HG03108 (cell line): ENCODE measurements at regions not wholly inside any gene's neighbourhood (a gene's known extent, or its start where the extent isn't known, plus 50 kb on each side); places are given as distances from the start of the nearest gene placed in this dataset.

Experiments used
- ATAC-seq: cut with Tn5 transposase; IDR thresholded peaks from one replicate; pipeline ENCODE4 v1.9.1; 2021; ENCODE audit warnings: moderate library complexity; ENCODE audit not compliant: unreplicated experiment

DNA sequence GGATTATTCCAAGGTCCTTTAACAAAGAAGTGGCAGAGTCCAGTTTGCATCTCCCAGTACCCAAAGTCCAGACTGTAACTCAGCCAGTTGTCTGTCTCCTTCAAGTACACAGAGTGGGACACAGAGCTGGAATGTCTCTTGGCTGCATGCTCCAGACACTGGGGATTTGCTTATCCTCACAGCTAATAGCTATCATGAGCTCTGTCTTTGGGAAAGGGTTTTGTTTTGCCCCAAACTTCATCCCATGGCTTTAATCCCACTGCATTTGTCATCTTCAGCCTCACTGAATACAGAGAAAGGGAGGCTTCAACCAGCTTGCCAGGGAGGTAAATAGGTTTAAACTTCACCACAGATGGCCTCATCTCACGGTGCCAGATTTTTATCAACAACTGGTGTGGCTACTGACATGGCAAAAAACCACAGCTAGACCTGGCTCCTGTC lies 412.2 kb upstream of the SLC24A2 start:
- ATAC-seq, result no peak

DNA sequence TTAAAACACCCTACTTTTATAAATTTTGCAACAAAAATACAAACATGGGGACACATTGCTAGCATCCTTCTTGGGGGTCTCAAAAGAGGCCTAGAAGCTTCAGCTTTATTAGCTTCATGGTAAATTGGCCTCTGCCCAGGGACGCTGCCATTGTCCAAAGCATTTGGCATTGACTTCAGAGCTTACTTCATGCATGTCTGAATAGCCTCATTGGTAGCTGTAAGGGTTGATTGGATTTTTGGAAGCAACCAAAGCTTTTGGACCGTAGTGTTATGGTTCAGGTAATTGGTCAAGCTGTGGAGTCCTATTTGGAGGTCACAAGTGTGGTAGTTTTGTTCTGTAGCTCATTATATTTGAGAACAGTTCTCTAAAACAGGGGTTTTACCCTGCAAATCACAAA lies 411.7 kb upstream of the SLC24A2 start:
- ATAC-seq, result no peak

DNA sequence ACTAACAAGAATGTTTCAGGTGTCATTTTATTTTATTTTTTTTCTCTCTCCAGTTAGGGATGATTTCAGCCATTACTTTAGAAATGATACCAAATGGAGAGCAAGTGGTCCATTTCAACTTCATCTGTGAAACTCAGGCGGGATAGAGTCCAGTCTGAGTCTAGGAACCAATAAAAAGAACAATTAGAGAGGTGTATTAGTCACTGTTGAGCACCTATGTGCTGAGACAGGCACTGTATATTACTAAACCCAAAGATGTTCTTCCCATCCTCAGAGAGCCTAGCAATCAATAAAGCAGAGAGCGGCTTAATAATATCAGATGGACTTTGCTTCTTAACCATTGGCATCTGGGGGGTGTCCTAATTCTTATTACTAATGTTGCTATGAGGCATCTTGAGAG lies 410.3 kb upstream of the SLC24A2 start:
- ATAC-seq, result no peak

DNA sequence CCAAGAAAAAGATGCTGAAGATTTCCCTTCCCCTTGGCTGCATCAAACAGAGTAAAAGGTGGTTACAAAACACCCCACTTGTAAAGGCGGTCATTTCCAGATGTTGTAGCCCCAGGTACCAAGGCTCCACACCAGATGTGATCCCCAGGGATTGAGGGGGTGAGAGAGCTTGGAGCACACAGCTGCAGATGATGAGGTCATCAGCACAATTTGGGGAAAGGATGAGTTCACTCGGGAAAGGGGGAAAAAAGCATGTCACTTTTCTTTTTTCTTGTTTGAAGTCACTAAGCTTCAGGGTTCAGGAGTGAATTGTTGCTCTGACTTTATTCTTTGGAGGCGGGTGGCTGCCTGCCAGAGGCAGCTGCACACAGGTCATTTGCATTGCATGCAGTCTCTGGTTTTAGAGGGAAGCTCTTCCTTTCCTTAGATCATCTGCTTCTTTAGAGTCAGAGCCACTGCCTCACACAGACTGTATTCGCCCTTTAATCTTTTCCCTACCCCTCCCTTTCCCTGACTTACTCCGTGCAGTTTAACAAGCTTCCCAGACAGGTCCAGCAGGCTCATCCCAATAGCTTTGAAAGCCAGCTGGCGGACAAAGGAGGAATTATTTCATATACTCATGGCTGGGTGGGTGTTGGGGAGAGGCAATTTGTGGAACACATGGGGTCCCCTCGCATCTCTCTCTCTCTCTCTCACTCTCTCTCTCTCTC lies 409.3 kb upstream of the SLC24A2 start:
- ATAC-seq, result no peak

DNA sequence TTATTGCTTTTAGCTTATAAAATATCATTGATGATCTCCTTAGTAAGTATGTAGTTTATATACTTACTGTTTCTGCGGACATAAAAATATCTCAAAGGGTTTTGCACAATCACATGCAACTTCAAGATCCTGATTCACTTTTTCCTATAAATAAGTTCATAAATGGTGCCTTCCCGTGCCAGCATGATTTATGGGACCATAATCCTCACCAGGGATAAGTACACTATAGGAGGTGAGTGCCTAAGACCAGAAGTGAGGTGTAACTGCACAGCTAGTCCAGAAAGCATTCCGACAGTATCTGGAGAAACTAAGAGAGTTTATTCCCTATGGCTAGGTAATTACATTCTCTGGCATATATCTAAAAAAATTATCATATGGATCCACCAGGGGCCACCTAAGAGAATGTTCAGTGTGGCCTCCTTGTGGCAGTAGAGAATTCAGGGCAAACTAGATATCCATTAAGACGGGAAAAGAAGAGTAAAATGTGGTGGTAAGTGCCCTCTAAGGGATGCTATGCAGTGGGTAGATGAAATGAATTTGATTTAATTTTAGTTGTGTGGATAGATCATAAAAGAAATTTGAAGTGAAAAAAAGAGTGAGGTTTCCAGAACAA lies 402.5 kb upstream of the SLC24A2 start:
- ATAC-seq, result no peak

DNA sequence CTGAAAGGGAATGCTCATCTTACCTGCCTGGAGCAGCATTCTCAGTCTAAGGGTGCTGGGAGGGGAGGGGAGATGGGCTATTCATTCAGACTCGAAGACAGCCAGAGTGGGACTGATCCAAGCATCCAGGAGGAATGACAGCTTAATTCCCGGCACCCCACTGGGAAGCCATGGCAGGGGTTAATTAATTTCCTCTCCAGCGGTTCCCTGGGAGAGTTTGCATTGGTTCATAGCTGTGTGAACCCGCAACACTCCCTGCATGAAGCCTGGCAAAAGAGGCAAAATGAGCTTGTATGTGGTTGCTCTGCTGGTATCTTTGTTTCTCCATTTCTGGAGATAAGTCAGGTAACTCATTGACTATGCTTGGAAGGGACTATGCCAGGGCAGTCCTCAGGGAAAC lies 401.0 kb upstream of the SLC24A2 start:
- ATAC-seq, result no peak

DNA sequence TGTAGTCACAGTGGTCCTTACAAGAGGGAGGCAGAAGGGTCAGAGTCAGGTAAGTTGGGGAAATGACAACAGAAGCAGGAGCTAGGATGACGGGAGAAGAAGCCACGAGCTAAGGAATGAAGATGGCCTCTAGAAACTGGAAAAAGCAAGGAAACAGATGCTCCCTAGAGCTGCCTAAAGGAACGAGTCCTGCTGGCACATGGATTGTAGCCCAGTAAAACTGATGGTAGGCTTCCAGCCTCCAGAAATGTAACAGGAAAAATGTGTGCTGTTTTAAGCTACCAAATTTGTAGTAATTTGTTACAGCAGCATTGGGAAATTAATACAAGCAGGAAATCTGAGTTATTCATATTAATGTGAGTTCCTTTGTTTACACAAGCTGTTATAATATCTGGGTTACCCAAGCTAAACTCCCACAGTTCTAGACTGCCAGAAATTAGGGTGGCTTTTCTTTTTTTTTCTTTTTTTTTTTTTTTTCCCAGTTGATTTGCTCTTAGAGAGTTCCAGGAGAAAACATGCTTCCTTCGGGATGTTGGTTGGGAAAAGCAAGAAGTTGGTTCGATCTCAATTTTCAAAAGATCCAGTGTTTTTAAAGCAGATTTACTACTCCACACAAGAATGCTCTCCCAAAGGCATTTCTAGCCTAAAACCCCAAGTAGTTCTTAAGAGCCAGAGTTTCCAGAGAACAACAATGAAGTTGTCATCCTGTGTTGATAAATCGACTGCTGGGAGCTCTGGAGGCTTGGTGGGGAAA lies 400.0 kb upstream of the SLC24A2 start:
- no peak for ATAC-seq

DNA sequence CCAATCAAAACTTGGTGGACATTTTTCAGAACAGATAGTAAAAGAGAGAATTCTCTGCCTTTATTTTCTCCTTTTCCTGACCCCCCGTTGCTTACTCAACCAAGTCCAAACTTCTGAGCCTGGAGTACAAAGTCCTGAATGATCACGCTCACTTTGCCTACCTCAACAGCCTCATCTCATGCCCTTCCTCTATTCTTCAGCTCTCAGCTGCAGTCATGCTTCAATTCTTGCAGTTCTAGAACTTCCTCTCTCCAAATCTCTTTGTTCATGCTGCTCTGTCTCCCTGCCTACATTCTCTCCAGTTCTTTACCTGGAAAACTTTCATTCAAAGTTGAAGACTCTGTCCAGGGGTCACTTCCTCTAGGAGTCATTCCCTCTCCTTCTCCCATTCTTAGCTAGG lies 398.5 kb upstream of the SLC24A2 start:
- ATAC-seq, result no peak

DNA sequence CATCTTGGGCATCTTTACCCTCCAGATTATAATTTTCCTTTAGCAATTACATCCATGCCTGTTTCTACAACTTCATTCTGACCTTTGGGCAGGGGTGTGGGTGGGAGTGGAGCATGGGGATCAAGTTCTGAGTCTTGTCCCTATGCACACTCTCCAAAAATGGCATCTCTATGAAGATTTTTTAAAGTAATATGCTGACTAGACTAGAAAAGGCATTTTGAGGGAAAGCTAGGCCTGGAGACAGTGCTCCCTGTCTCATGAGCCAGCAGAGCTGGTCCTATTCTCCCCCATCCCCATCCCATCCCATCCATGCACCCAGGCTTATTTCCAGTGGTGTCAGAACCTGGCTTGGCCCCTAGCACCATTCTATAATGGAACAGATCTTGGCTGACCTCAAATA lies 398.0 kb upstream of the SLC24A2 start:
- no peak for ATAC-seq

DNA sequence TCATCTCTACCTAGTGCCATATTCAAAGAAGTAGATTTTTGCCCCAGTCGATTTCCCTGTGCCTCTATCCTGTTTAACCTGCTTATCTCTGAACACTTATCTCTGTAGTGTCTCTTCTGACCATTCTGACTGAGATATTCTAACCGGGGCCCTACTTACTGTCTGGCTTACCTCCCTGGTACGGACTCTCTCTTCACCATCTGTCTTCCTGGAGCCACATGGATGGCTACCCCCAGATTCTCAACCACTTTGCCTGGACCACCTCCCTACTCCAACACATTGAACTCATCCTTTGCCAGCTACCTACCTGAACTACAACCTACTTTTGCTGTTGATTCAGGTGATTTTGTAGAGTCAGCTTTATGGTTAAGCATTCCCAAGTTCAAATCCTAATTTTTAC lies 397.4 kb upstream of the SLC24A2 start:
- ATAC-seq, result no peak

DNA sequence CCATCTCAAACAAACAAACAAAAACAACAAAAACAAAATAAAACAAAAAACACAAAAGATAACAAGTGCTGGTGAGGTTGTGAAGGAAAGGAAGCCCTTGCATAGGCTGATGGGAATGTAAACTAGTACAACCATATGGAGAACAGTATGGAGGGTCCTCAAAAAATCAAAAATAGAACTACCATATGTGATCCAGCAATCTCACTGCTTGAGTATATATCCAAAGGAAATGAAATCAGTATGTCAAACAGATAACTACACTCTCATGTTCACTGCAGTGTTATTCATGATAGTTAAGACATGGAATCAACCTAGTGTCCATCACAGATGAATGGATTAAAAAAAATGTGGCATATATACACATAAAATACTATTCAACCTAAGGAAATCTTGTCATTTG lies 395.7 kb upstream of the SLC24A2 start:
- ATAC-seq, result no peak

DNA sequence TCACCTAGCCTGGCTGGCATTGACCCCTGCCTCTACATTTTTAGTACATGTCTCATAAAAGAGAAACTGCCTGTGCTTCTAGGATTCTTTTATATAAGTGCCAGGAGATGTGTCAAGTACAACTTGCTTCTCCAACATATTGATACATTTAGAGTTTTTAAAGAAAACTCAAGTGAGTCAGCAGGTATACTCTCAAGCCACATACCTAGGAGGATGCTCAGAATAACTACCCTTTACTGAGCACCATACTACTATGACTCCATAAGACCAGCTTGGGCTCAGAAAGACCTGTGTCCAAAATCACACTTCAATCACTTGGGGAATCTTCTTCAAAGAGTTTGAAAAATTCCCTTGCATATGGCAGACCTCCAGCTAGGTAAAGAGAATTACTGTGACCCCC lies 389.8 kb upstream of the SLC24A2 start:
- ATAC-seq, result no peak

DNA sequence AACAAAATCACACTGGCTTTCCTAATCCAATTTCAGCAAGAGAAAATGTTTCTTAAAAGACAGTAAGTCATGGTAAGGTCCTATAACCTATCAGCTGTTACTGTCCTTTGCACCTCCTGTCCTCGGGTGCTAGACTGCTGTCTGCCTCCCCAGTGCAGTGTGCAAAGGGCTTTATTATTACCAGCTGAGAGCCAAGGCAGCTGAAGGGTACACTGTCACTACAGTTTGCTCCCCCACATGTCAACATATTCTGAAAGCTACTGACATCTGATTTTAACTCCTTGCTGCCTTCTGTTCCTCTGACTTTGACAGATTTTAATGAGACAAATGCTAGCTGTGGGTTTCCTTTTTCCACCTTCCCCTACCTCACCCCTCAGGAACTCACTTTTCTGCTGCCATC lies 389.4 kb upstream of the SLC24A2 start:
- ATAC-seq, result no peak

DNA sequence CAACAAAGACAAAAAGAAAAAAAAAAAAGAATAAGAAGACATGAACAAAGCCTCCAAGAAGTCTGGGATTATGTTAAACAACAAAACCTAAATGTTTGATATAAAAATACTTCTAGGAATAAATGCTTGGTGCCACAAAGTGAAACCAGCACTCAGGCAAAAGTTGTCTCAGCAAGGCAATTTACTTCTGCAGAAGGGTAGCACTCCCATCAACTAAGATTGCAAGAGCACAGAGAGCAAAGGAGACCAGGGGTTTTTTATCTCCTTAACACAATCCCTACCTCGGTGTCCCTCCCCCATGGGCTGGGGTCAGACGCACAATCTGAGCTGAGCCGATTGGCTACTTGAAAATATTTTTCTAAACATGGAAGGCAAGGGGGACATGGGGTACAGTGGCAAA lies 381.3 kb upstream of the SLC24A2 start:
- no peak for ATAC-seq

DNA sequence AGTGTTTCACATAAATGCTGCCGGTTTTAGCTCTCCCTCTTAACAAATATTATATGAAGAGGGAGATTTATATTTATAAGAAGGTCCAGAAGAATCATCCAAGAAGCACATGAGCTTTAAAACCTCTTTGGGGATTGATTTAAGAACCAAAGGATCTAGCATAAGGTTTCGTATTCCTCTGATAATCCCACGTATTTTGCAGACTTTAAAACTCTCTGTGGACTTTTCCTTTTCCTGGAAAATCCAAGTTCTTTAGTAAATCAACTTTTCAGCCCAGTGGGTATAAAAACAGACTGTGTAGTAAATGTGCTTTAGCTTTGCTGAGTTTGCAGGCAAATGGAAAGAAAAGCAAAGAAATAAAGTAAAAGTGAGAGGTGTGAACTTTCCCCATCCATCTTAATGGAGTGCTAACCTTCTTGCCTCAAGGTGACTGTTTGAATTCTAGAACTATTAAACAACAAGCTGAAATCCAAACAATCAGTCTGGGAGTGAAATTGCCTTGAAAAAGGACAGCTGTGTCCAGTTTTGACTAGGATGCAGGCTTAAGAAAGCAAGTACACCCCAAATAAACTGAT lies 363.4 kb upstream of the SLC24A2 start:
- no peak for ATAC-seq

DNA sequence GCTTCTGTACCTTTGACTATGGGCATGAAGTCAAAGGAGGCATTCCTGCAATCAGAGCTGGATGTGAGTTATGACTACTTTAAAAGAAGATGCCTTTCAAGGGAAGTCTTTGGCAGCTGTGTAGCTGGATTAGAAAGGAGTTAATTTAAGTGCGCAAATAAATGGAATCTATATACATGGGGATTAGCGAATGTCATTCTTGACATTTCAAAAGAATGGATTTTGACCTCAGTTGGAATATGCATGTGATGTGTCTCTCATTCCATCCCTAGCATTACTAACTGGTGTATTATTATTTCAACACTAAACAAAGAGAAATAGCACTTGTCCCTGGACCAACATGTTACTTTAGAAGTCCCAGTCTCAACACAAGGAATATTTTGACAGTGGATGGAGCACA lies 359.6 kb upstream of the SLC24A2 start:
- no peak for ATAC-seq

DNA sequence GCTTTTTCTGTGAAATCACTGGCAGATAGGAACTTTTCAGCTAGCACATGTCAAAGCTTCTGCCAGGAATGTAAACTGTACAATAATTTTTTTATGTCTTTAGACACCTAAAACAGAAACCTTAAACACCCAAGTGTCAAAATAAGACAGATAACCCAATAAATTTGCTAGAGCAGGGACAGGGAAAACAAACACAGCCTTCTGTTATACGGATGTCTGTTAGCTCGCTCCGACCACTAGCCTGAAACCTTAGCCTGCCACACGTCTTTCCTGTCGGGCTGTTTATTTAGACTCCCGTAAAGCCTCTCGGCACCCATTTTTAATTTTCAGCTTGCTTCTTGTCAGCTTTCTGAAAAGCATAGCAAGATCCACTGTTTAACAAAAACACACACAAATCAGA lies 355.4 kb upstream of the SLC24A2 start:
- no peak for ATAC-seq

DNA sequence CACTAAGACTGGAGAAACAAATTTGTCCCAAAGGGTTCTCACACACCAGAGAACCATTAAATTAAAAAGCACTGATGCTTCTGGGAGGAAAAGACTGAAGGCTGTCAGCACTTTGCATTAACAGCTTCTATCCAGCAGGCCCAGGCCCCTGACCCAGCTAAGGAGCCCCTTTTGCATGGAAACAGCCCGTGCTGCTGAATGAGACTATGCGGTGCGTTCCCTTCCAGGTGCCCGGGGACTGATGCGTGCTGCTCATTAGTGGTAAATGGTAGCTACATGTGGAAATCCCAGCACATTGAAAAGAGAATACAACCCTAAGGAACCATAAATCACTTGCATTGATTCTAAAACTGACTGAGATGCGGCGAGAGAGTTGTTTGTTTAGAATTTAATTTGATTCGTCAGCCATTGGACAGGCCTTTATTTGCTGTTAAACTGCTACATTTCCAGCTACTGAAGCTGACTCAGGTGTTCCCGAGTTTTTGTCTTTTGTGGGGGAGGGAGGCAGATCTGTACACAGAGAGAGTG lies 351.0 kb upstream of the SLC24A2 start:
- ATAC-seq, result no peak

DNA sequence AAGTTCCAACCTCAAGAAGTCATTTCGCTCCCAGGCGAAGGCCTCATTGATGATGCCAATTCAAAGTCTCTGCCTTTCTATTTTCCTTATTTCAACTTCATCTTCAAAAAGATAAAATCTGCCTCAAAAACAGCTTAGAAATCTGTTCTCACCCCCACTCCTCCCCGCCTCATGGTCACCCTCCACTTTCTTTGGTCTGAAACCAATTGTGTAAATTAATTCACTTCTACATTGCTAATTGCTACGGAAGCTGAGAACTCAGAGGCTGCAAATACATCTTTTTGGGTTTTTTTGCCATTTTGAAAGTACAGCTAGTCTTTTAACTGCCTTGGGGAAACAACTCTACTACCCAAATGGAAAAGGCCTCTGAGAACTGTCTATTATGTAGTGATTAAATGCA lies 350.0 kb upstream of the SLC24A2 start:
- no peak for ATAC-seq

DNA sequence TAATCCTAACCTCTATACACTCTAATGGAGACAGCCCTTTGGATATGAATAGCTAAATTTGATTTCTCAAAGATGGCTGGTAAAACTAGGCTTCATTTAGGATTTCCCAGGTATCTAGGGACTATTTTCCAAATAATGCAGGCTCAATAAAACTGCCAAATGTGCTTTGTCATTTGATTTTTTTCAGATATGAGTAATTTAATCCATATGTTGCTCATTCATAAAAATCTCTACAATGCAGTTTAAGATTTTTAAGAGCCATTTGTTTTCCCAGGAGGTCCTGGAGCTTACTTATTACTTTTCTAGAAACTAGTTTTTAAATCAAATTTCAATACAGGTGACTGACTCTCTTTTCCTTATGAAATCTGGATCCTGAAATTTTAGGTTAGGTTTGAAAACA lies 349.3 kb upstream of the SLC24A2 start:
- ATAC-seq, result no peak

DNA sequence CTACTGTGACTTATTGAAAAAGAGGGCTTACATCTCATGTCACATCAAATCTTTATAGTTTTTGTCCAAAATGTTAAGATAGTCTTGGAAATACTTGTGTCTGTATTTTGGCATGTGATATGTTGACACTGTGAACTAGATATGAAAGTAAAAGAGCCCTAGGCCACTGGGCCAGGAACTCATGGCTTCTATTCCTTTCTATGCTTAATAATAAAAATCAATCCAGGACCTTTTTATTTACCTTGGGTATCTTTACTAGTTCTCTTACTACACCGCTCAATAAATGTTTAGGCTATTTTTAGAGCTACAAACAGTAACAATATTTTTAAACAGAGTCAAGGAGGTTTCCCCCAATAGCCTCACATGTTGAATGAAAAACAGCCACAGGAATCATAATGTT lies 348.6 kb upstream of the SLC24A2 start:
- ATAC-seq, result no peak
